HEK293 (cell line): ENCODE measurements at regions not wholly inside any gene's neighbourhood (a gene's known extent, or its start where the extent isn't known, plus 50 kb on each side); places are given as distances from the start of the nearest gene placed in this dataset.
A peak's percentile ranks its signal among the peaks of the same experiment; 100 is the strongest.

ENCODE experiments used
- CTCF ChIA-PET: fragments of 350-600 bp; formaldehyde crosslinking; extraction: SDS; loops from one replicate; lab custom pipeline; 2021; ENCODE audit warnings: antibody characterized with exemption; lab: Yijun Ruan, JAX
- POLR2A ChIA-PET: fragments of 300-600 bp; formaldehyde crosslinking; extraction: SDS; loops from one replicate; lab custom pipeline; 2020; ENCODE audit warnings: antibody characterized with exemption, inconsistent platforms; lab: Yijun Ruan, JAX
- H3K27ac ChIP-seq: fragments of 200-500 bp; sonication (Bioruptor generic); 2 replicates; pipeline ENCODE4 v1.5.1; 2014; ENCODE audit warnings: low read depth, low read length, control low read depth, inconsistent platforms; ENCODE audit errors: extremely low read depth
- H3K36me3 ChIP-seq, 2 experiments: fragments of 200-500 bp in 1 of 2; sonication (Bioruptor generic) in 1 of 2; 1 replicate in 1 of 2; 2 replicates in 1 of 2; pipeline ENCODE4 v1.5.1; 2014 to 2017; ENCODE audit warnings: inconsistent platforms in 2 of 2, low read length in 2 of 2; ENCODE audit not compliant: control insufficient read depth in 2 of 2, insufficient read depth in 1 of 2
- H3K4me1 ChIP-seq: fragments of 200-500 bp; sonication (Bioruptor generic); 2 replicates; pipeline ENCODE4 v1.5.1; 2014; ENCODE audit warnings: mild to moderate bottlenecking, low read length, inconsistent platforms; ENCODE audit not compliant: control insufficient read depth, insufficient read depth
- H3K4me3 ChIP-seq: 2 replicates; pipeline ENCODE4 v1.5.1; 2011; ENCODE audit warnings: low read depth, mild to moderate bottlenecking, control low read depth, low read length, moderate library complexity
- H3K9me3 ChIP-seq: fragments of 200-500 bp; sonication (Bioruptor generic); 2 replicates; pipeline ENCODE4 v1.5.1; 2014; ENCODE audit warnings: low read depth, low read length, inconsistent platforms; ENCODE audit not compliant: control insufficient read depth, insufficient read depth
- EGR2 ChIP-seq: fragments of 450-650 bp; formaldehyde crosslinking; IDR thresholded peaks from 2 replicates; pipeline ENCODE4 v1.5.1; 2016; ENCODE audit warnings: low read depth, missing biosample characterization, missing genetic modification characterization
- IKZF3 ChIP-seq: fragments of 450-650 bp; IDR thresholded peaks from 2 replicates; pipeline ENCODE4 v1.5.0; 2018; ENCODE audit warnings: missing biosample characterization, mild to moderate bottlenecking, missing genetic modification characterization, moderate library complexity
- KLF16 ChIP-seq: fragments of 450-650 bp; formaldehyde crosslinking; IDR thresholded peaks from 2 replicates; pipeline ENCODE4 v1.5.1; 2017; ENCODE audit warnings: missing biosample characterization, missing genetic modification characterization
- KLF9 ChIP-seq: fragments of 450-650 bp; formaldehyde crosslinking; IDR thresholded peaks from 2 replicates; pipeline ENCODE4 v1.5.1; 2016; ENCODE audit warnings: missing biosample characterization, missing genetic modification characterization, low read depth
- RBAK ChIP-seq: fragments of 450-650 bp; formaldehyde crosslinking; IDR thresholded peaks from 2 replicates; pipeline ENCODE4 v1.5.1; 2016; ENCODE audit warnings: missing biosample characterization, missing genetic modification characterization
- ZBTB8A ChIP-seq: fragments of 450-650 bp; formaldehyde crosslinking; IDR thresholded peaks from 2 replicates; pipeline ENCODE4 v1.5.1; 2016; ENCODE audit warnings: missing biosample characterization, missing genetic modification characterization
- ZIC2 ChIP-seq: fragments of 450-650 bp; formaldehyde crosslinking; IDR thresholded peaks from 2 replicates; pipeline ENCODE4 v1.5.1; 2016; ENCODE audit warnings: missing biosample characterization, missing genetic modification characterization
- ZNF121 ChIP-seq: fragments of 450-650 bp; formaldehyde crosslinking; IDR thresholded peaks from 2 replicates; pipeline ENCODE4 v1.5.1; 2016; ENCODE audit warnings: missing biosample characterization, missing genetic modification characterization
- ZNF138 ChIP-seq: fragments of 450-650 bp; formaldehyde crosslinking; IDR thresholded peaks from 2 replicates; pipeline ENCODE4 v1.5.1; 2016; ENCODE audit warnings: missing biosample characterization, missing genetic modification characterization, borderline replicate concordance
- ZNF140 ChIP-seq: fragments of 450-650 bp; formaldehyde crosslinking; IDR thresholded peaks from 2 replicates; pipeline ENCODE4 v1.5.1; 2016; ENCODE audit warnings: missing biosample characterization, missing genetic modification characterization
- ZNF266 ChIP-seq: fragments of 450-650 bp; formaldehyde crosslinking; IDR thresholded peaks from 2 replicates; pipeline ENCODE4 v1.5.1; 2016; ENCODE audit warnings: missing biosample characterization, missing genetic modification characterization, low read depth
- ZNF302 ChIP-seq: fragments of 450-650 bp; formaldehyde crosslinking; IDR thresholded peaks from 2 replicates; pipeline ENCODE4 v1.5.1; 2016; ENCODE audit warnings: missing biosample characterization, missing genetic modification characterization, low read depth
- ZNF311 ChIP-seq: fragments of 450-650 bp; formaldehyde crosslinking; IDR thresholded peaks from 2 replicates; pipeline ENCODE4 v1.5.1; 2017; ENCODE audit warnings: missing biosample characterization, missing genetic modification characterization, borderline replicate concordance
- ZNF426 ChIP-seq: fragments of 450-650 bp; formaldehyde crosslinking; IDR thresholded peaks from 2 replicates; pipeline ENCODE4 v1.5.1; 2017; ENCODE audit warnings: missing biosample characterization, missing genetic modification characterization, mild to moderate bottlenecking, inconsistent platforms, moderate library complexity
- ZNF530 ChIP-seq: fragments of 450-650 bp; formaldehyde crosslinking; IDR thresholded peaks from 2 replicates; pipeline ENCODE4 v1.5.1; 2016; ENCODE audit warnings: low read depth, missing biosample characterization, missing genetic modification characterization
- ZNF654 ChIP-seq: fragments of 450-650 bp; formaldehyde crosslinking; IDR thresholded peaks from 2 replicates; pipeline ENCODE4 v1.5.1; 2016; ENCODE audit warnings: low read depth, missing biosample characterization, missing genetic modification characterization
- ZNF664 ChIP-seq: fragments of 450-650 bp; formaldehyde crosslinking; IDR thresholded peaks from 2 replicates; pipeline ENCODE4 v1.5.1; 2016; ENCODE audit warnings: missing biosample characterization, missing genetic modification characterization
- ZNF701 ChIP-seq: fragments of 450-650 bp; formaldehyde crosslinking; IDR thresholded peaks from 2 replicates; pipeline ENCODE4 v1.5.1; 2016; ENCODE audit warnings: missing biosample characterization, missing genetic modification characterization
- TF ChIP-seq, protein P1 (sequence below): fragments of 450-650 bp; formaldehyde crosslinking; IDR thresholded peaks from 2 replicates; pipeline ENCODE4 v1.5.1; 2017; ENCODE audit warnings: missing biosample characterization, mild to moderate bottlenecking, missing genetic modification characterization, moderate library complexity
- TF ChIP-seq, protein P2 (sequence below): fragments of 450-650 bp; formaldehyde crosslinking; conservative IDR thresholded peaks from 2 replicates; pipeline ENCODE4 v1.5.1; 2016; ENCODE audit warnings: low read depth, missing biosample characterization, missing genetic modification characterization
- TF ChIP-seq, protein P3 (sequence below): fragments of 450-650 bp; formaldehyde crosslinking; IDR thresholded peaks from 2 replicates; pipeline ENCODE4 v1.5.1; 2016; ENCODE audit warnings: missing biosample characterization, missing genetic modification characterization
- TF ChIP-seq, protein P4 (sequence below): fragments of 450-650 bp; formaldehyde crosslinking; IDR thresholded peaks from 2 replicates; pipeline ENCODE4; 2016; ENCODE audit warnings: missing biosample characterization, missing genetic modification characterization

DNA sequence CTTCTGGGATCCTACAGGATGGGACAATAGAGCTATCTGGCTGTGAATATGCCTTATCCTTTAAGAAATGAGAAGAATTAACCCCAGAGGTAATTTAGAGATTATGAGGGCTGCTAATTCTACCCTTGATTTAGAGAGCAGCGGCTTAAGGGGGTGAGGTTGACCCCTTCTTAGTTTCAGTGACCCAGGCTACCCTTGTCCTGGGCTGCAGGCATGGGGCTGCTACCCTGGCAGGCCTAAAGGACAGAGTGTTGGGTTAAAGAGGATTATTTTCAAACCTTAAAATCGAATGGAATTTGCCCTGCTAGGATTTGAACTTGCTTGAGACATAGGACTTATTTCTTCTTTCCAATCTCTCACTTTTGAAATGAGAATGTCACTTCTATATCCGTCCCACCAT, 1343.4 kb downstream of the HACE1 start:
- CTCF ChIA-PET, result no interaction called here
- Histone ChIP-seq H3K4me1 (no peaks in the 10 kb centered on the region), H3K9me3 (no peaks in the 10 kb centered on the region), H3K4me3 (no peak overlapping the region), H3K36me3 (no peaks in the 10 kb centered on the region), H3K27ac (no peak overlapping the region)
- TF ChIP-seq ZNF530 (no peak), ZIC2 (tag by site-specific recombination) (no peak), ZNF701 (tag by site-specific recombination) (no peak)
- TF ChIP-seq, protein P1, sequence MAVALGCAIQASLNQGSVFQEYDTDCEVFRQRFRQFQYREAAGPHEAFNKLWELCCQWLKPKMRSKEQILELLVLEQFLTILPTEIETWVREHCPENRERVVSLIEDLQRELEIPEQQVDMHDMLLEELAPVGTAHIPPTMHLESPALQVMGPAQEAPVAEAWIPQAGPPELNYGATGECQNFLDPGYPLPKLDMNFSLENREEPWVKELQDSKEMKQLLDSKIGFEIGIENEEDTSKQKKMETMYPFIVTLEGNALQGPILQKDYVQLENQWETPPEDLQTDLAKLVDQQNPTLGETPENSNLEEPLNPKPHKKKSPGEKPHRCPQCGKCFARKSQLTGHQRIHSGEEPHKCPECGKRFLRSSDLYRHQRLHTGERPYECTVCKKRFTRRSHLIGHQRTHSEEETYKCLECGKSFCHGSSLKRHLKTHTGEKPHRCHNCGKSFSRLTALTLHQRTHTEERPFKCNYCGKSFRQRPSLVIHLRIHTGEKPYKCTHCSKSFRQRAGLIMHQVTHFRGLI (tag by site-specific recombination), result no peak
- POLR2A ChIA-PET, result no interaction called here

DNA sequence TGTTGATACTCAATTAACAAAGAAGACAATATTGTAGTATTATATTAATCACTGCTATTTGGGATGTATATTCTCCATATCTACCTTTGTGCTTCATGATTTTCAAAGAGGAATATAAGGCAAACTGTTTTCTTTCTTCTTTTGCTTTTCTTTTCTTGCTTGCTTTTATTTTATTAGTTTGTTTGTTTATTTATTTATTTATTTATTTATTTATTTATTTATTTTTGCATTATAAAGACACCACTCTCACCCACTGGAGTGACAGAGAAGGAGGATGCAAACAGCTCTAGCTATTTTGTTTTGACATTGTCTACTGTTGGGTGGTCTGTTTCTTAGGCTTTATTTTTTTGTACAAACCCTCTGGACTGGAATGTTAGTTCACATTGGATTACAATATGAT, 1352.7 kb downstream of the HACE1 start:
- ChIA-PET POLR2A (no interaction called here), CTCF (interaction anchor here (0.7 kb wide), 1 partner anchor 9 kb away, joined by 3 read pairs; no protein-coding TSS in a partner anchor)
- TF ChIP-seq ZNF311 (tag by site-specific recombination) (no peak), EGR2 (no peak), KLF9 (tag by site-specific recombination) (no peak), ZNF121 (tag by site-specific recombination) (no peak), KLF16 (tag by site-specific recombination) (no peak), ZNF654 (tag by site-specific recombination) (peak; percentile 22; the same call in 1 of the 2 replicates), ZNF426 (tag by site-specific recombination) (peak; percentile 68), ZNF302 (tag by site-specific recombination) (no peak), ZNF664 (0 out of 2 replicates have a peak, but pooled peaks have one; percentile 18), IKZF3 (tag by site-specific recombination) (no peak), ZNF140 (tag by site-specific recombination) (peak; percentile 72; the same call in 1 of the 2 replicates), ZBTB8A (tag by site-specific recombination) (peak; percentile 52; the same call in 1 of the 2 replicates), RBAK (tag by site-specific recombination) (no peak), ZNF266 (tag by site-specific recombination) (peak; percentile 83; the same call in 1 of the 2 replicates), ZNF701 (tag by site-specific recombination) (no peak), ZNF530 (0 out of 2 replicates have a peak, but pooled peaks have one; percentile 17), ZNF138 (0 out of 2 replicates have a peak, but pooled peaks have one; percentile 17)
- TF ChIP-seq, protein P2, sequence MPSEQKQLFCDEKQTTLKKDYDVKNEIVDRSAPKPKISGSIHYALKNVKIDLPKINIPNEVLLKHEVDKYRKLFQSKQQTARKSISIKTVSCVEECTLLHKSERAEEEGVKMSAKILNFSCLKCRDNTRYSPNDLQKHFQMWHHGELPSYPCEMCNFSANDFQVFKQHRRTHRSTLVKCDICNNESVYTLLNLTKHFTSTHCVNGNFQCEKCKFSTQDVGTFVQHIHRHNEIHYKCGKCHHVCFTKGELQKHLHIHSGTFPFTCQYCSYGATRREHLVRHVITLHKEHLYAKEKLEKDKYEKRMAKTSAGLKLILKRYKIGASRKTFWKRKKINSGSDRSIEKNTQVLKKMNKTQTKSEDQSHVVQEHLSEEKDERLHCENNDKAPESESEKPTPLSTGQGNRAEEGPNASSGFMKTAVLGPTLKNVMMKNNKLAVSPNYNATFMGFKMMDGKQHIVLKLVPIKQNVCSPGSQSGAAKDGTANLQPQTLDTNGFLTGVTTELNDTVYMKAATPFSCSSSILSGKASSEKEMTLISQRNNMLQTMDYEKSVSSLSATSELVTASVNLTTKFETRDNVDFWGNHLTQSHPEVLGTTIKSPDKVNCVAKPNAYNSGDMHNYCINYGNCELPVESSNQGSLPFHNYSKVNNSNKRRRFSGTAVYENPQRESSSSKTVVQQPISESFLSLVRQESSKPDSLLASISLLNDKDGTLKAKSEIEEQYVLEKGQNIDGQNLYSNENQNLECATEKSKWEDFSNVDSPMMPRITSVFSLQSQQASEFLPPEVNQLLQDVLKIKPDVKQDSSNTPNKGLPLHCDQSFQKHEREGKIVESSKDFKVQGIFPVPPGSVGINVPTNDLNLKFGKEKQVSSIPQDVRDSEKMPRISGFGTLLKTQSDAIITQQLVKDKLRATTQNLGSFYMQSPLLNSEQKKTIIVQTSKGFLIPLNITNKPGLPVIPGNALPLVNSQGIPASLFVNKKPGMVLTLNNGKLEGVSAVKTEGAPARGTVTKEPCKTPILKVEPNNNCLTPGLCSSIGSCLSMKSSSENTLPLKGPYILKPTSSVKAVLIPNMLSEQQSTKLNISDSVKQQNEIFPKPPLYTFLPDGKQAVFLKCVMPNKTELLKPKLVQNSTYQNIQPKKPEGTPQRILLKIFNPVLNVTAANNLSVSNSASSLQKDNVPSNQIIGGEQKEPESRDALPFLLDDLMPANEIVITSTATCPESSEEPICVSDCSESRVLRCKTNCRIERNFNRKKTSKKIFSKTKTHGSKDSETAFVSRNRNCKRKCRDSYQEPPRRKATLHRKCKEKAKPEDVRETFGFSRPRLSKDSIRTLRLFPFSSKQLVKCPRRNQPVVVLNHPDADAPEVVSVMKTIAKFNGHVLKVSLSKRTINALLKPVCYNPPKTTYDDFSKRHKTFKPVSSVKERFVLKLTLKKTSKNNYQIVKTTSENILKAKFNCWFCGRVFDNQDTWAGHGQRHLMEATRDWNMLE (tag by site-specific recombination), result peak; percentile 74
- TF ChIP-seq, protein P3, sequence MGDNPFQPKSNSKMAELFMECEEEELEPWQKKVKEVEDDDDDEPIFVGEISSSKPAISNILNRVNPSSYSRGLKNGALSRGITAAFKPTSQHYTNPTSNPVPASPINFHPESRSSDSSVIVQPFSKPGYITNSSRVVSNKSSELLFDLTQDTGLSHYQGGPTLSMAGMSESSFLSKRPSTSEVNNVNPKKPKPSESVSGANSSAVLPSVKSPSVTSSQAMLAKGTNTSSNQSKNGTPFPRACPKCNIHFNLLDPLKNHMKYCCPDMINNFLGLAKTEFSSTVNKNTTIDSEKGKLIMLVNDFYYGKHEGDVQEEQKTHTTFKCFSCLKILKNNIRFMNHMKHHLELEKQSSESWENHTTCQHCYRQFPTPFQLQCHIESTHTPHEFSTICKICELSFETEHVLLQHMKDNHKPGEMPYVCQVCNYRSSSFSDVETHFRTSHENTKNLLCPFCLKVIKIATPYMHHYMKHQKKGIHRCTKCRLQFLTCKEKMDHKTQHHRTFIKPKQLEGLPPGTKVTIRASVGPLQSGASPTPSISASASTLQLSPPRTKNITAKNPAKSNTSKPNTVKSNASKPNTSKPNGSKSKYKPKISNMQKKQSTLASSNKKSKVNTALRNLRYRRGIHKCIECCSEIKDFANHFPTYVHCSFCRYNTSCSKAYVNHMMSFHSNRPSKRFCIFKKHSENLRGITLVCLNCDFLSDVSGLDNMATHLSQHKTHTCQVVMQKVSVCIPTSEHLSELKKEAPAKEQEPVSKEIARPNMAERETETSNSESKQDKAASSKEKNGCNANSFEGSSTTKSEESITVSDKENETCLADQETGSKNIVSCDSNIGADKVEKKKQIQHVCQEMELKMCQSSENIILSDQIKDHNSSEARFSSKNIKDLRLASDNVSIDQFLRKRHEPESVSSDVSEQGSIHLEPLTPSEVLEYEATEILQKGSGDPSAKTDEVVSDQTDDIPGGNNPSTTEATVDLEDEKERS (tag by site-specific recombination), result no peak
- TF ChIP-seq, protein P4, sequence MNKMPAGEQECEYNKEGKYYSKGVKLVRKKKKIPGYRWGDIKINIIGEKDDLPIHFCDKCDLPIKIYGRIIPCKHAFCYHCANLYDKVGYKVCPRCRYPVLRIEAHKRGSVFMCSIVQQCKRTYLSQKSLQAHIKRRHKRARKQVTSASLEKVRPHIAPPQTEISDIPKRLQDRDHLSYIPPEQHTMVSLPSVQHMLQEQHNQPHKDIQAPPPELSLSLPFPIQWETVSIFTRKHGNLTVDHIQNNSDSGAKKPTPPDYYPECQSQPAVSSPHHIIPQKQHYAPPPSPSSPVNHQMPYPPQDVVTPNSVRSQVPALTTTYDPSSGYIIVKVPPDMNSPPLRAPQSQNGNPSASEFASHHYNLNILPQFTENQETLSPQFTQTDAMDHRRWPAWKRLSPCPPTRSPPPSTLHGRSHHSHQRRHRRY (tag by site-specific recombination), result no peak

More for the DNA sequence above, 1352.7 kb downstream of the HACE1 start:
- Histone ChIP-seq H3K4me1 (no peaks in the 10 kb centered on the region), H3K9me3 (no peaks in the 10 kb centered on the region), H3K4me3 (no peak overlapping the region), H3K36me3 (no peaks in the 10 kb centered on the region), H3K27ac (no peak overlapping the region)
